Esophagus squamous epithelium (tissue), 4 donors: ENCODE measurements at regions not wholly inside any gene's neighbourhood (a gene's known extent, or its start where the extent isn't known, plus 50 kb on each side); places are given as distances from the start of the nearest gene placed in this dataset.

Experiments used
- POLR2A ChIP-seq, 4 donors: fragments of 450-650 bp; IDR thresholded peaks; one replicate each; pipeline ENCODE4 v1.6.1; 2017; ENCODE audit warnings: antibody characterized with exemption in 4 of 4, mild to moderate bottlenecking in 4 of 4, moderate library complexity in 3 of 4
- TF ChIP-seq, protein P1 (sequence below), 6 experiments: fragments of 450-650 bp in 4 of 6; fragments of 200-600 bp in 2 of 6; sonication (generic) in 2 of 6; IDR thresholded peaks; one replicate each; pipeline ENCODE4 v1.5.1; 2016 to 2019; ENCODE audit warnings: antibody characterized with exemption in 6 of 6, mild to moderate bottlenecking in 4 of 6, moderate library complexity in 4 of 6

DNA sequence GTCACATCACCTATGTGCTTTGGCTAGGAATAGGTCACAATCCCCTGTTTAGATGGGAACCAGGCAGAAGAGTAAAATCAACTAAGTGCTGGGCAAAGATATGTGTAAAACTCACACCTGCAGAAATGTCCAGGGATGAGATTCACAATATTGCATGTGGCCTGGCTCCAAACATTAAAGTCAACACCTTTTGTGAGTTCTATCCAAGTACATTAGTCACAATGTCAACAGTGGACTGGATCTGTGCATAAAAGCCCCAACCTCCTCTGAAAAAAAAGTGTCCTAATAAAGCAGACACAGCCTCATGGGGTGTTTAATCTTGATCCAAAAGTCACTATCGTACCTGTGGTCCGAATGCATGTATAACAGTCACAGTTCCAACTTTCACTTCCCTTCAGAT lies 1990.3 kb downstream of the TP53TG3F start:
- TF ChIP-seq, protein P1, sequence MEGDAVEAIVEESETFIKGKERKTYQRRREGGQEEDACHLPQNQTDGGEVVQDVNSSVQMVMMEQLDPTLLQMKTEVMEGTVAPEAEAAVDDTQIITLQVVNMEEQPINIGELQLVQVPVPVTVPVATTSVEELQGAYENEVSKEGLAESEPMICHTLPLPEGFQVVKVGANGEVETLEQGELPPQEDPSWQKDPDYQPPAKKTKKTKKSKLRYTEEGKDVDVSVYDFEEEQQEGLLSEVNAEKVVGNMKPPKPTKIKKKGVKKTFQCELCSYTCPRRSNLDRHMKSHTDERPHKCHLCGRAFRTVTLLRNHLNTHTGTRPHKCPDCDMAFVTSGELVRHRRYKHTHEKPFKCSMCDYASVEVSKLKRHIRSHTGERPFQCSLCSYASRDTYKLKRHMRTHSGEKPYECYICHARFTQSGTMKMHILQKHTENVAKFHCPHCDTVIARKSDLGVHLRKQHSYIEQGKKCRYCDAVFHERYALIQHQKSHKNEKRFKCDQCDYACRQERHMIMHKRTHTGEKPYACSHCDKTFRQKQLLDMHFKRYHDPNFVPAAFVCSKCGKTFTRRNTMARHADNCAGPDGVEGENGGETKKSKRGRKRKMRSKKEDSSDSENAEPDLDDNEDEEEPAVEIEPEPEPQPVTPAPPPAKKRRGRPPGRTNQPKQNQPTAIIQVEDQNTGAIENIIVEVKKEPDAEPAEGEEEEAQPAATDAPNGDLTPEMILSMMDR (IDR thresholded peaks at IDR 0.05), result no peak
- TF ChIP-seq POLR2A (IDR thresholded peaks at IDR 0.05), result no peak
